Activated B cell treated with CpG ODN at 0.5 μM for 24 hours (primary cell): ENCODE measurements at regions not wholly inside any gene's neighbourhood (a gene's known extent, or its start where the extent isn't known, plus 50 kb on each side); places are given as distances from the start of the nearest gene placed in this dataset.

Source experiments
- ATAC-seq: fragments of 200-7000 bp; cut with Tn5 transposase; one replicate; pipeline ENCODE4 v1.10.0; 2021; ENCODE audit warnings: low read depth, mild to moderate bottlenecking, moderate library complexity
- CTCF ChIA-PET: fragments of 350-600 bp; sonication (Branson Sonifier 250); formaldehyde crosslinking; loops from one replicate; lab custom pipeline; 2021; ENCODE audit warnings: antibody characterized with exemption; lab: Charles Lee
- POLR2A ChIA-PET: fragments of 350-600 bp; sonication (Branson Sonifier 250); formaldehyde crosslinking; loops from one replicate; lab custom pipeline; 2021; ENCODE audit warnings: antibody characterized with exemption; lab: Charles Lee
- DNase-seq: peaks from one replicate; pipeline ENCODE4 v3.0.0; 2022
- H3K27ac Mint-ChIP-seq: one replicate; pipeline ENCODE4 v1.8.0; 2020; ENCODE audit warnings: mixed read lengths
- H3K27me3 Mint-ChIP-seq: one replicate; pipeline ENCODE4 v1.8.0; 2021; ENCODE audit warnings: mixed read lengths
- H3K36me3 Mint-ChIP-seq: one replicate; pipeline ENCODE4 v1.8.0; 2021; ENCODE audit warnings: low read depth, mixed read lengths
- H3K4me1 Mint-ChIP-seq: one replicate; pipeline ENCODE4 v1.8.0; 2021; ENCODE audit warnings: mixed read lengths
- H3K4me3 Mint-ChIP-seq: one replicate; pipeline ENCODE4 v1.8.0; 2020; ENCODE audit warnings: mild to moderate bottlenecking, mixed read lengths
- H3K9me3 Mint-ChIP-seq: one replicate; pipeline ENCODE4 v1.8.0; 2020; ENCODE audit warnings: mixed read lengths
- intact Hi-C: fragments of 100-400 bp; cut with micrococcal nuclease; formaldehyde crosslinking; loops from one replicate; pipeline ENCODE4 v1.15.1; 2024
- TF ChIP-seq, protein P1 (sequence below): fragments of 200-600 bp; IDR thresholded peaks from one replicate; pipeline ENCODE4 v1.8.0; 2022; ENCODE audit warnings: antibody characterized with exemption, mild to moderate bottlenecking

DNA sequence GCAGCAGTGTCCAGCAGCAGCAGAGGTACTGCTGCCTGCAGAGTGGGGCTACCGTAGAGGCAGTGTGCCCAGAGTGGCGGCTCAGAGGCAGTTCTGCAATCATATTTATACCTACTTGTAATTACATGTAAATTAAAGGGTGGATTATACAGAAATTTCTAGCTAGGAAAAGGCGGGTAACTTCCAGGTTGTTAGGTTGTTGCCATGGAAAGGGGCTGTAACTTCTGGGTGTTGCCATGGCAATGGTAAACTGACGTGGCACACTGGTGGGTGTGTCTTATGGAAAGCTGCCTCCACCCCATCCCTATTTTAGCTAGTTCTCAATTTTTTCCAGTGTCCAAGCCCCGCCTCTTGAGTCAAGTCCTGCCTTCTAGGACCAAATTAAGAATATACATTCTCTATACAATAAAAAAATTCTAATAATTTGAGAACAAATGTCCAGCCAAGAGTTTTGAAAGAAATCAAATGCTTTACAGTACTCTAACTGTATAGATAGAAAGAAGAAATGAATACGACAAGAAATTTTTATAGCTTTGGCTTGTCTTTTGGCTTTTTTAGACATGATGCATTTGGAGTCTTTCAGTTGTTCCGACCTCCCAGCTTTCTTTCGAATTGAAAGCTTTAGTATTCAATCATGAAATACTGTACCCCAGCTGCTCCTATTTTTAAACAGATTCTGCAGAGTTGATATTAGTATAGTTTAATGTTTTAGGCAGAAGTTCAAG lies 816.6 kb downstream of the DIAPH3 start:
- DNase-seq (no peak), ATAC-seq (no peak)
- ChIA-PET CTCF (no interaction called here), POLR2A (no interaction called here)
- Mint-ChIP-seq H3K4me3 (no peak overlapping the region), H3K9me3 (no peaks in the 10 kb centered on the region), H3K27me3 (no peaks in the 10 kb centered on the region), H3K27ac (no peak overlapping the region), H3K36me3 (no peaks in the 10 kb centered on the region), H3K4me1 (no peaks in the 10 kb centered on the region)
- TF ChIP-seq, protein P1, sequence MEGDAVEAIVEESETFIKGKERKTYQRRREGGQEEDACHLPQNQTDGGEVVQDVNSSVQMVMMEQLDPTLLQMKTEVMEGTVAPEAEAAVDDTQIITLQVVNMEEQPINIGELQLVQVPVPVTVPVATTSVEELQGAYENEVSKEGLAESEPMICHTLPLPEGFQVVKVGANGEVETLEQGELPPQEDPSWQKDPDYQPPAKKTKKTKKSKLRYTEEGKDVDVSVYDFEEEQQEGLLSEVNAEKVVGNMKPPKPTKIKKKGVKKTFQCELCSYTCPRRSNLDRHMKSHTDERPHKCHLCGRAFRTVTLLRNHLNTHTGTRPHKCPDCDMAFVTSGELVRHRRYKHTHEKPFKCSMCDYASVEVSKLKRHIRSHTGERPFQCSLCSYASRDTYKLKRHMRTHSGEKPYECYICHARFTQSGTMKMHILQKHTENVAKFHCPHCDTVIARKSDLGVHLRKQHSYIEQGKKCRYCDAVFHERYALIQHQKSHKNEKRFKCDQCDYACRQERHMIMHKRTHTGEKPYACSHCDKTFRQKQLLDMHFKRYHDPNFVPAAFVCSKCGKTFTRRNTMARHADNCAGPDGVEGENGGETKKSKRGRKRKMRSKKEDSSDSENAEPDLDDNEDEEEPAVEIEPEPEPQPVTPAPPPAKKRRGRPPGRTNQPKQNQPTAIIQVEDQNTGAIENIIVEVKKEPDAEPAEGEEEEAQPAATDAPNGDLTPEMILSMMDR, result no peak
- intact Hi-C loops, result no loop called here

DNA sequence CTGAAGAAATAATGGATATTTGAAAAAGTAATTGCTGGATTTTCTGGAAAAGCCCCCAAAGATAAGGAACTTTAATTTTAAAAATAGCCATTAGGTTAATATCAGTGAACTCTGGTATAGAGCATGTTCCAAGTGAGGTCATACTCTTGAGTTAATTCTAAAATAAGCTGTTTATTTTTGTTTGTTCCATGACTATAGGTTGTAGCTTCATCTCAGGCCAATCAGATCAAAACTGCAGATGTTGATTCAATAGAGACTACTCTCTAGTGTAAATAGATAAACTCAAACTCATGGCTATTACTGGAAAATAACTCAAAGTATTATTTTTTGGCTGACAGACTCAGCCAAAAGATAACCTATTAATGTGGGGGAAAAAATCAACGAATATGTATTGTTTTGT lies 815.1 kb downstream of the DIAPH3 start:
- intact Hi-C loops, result no loop called here
- Mint-ChIP-seq H3K27me3 (no peaks in the 10 kb centered on the region), H3K4me1 (no peaks in the 10 kb centered on the region), H3K36me3 (no peaks in the 10 kb centered on the region), H3K4me3 (no peak overlapping the region), H3K9me3 (no peaks in the 10 kb centered on the region), H3K27ac (no peak overlapping the region)
- CTCF ChIA-PET, result no interaction called here
- POLR2A ChIA-PET, result no interaction called here
- ATAC-seq (no peak), DNase-seq (no peak)
- TF ChIP-seq, protein P1, result no peak

DNA sequence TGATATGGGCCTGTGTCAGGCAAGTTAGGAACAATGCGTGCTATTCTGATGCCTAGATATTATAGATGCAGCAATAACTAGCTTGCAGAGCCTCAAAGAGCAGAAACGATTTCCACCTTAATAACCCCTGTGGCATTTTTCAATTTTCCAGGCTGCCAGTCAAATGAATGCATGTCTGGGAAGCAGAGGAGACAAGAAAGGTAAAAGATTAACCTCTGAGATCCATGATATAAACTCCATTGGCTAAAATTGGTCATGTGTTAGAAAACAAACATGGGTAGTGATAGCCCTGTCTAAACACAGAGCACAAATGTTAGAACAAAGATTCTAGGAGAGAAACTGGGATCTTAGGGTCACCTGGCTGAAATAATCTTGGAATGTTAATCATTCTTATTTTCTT lies 811.1 kb downstream of the DIAPH3 start:
- TF ChIP-seq, protein P1, result no peak
- DNase-seq (no peak), ATAC-seq (no peak)
- intact Hi-C loops, result no loop called here
- Mint-ChIP-seq H3K4me3 (no peak overlapping the region), H3K27ac (no peak overlapping the region), H3K27me3 (no peaks in the 10 kb centered on the region), H3K4me1 (no peaks in the 10 kb centered on the region), H3K36me3 (no peaks in the 10 kb centered on the region), H3K9me3 (no peaks in the 10 kb centered on the region)
- POLR2A ChIA-PET, result no interaction called here
- CTCF ChIA-PET, result no interaction called here

DNA sequence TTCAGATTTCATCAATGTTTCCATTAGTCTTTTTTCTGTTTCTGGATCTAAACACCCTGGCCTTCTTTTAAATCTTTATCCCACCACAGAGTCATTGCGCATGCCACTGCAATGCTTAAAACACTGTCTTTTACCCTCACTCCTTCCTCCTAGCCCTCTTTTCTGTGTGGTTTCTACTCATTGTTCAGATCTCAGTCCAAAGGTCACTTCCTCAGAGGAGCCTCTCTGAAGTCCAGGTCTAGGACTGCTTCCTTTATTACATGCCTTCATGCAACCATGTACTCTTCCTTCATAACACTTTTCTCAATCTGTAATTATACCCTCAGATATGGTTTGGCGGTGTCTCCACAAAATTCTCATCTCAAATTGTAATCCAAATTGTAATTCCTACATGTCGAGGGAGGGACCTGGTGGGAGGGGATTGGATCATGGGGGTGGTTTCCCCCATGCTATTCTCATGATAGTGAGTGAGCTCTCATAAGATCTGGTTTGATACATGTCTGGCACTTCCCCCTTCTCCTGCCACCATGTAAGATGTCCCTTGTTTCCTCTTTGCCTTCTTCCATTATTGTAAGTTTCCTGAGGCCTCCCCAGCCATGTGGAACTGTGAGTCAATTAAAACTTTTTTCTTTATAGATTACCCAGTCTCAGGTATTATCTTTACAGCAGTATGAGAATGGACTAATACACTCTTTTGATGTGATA lies 808.9 kb downstream of the DIAPH3 start:
- H3K4me3 Mint-ChIP-seq, result no peak overlapping the region
- no peak for ATAC-seq
- no peaks in the 10 kb centered on the region for H3K4me1 Mint-ChIP-seq
- TF ChIP-seq, protein P1, result no peak
- DNase-seq, result no peak
- POLR2A ChIA-PET, result no interaction called here
- H3K36me3 Mint-ChIP-seq, result no peaks in the 10 kb centered on the region
- intact Hi-C loops, result no loop called here
- no peaks in the 10 kb centered on the region for H3K9me3 Mint-ChIP-seq
- CTCF ChIA-PET, result no interaction called here
- no peak overlapping the region for H3K27ac Mint-ChIP-seq
- H3K27me3 Mint-ChIP-seq, result no peaks in the 10 kb centered on the region

DNA sequence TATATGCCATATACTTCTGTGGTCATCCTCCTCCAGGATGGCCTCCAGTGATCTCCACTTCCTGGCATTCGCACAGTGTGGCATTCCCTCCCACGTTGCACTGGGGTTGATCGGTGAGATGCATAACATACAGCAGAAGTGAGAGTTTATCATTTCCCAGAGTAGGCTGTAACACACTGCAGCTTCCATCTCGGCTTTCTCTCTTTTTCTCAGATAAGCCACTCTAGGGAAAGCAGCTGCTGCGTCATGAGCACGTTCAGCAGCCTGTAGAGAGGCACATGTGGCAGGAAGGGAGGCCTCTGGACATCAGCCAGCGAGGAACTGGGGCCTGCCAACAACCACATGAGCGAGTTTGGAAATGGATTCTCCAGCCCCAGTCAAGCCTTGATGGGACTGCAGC lies 807.1 kb downstream of the DIAPH3 start:
- no peaks in the 10 kb centered on the region for H3K36me3 Mint-ChIP-seq
- CTCF ChIA-PET, result no interaction called here
- POLR2A ChIA-PET, result no interaction called here
- no peaks in the 10 kb centered on the region for H3K4me1 Mint-ChIP-seq
- intact Hi-C loops, result no loop called here
- no peak overlapping the region for H3K27ac Mint-ChIP-seq
- H3K4me3 Mint-ChIP-seq, result no peak overlapping the region
- H3K9me3 Mint-ChIP-seq, result no peaks in the 10 kb centered on the region
- ATAC-seq (no peak), DNase-seq (no peak)
- TF ChIP-seq, protein P1, result no peak
- H3K27me3 Mint-ChIP-seq, result no peaks in the 10 kb centered on the region
